Loucy (cell line): ENCODE measurements at regions not wholly inside any gene's neighbourhood (a gene's known extent, or its start where the extent isn't known, plus 50 kb on each side); places are given as distances from the start of the nearest gene placed in this dataset.
"Not testable (repeated sequence)": the region's sequence is repeated elsewhere in the genome, so short reads cannot be mapped to it uniquely, and the experiment has no call there.

Experiments used
- H2AFZ ChIP-seq: fragments of 200-600 bp; sonication (generic); 2 replicates; pipeline ENCODE4 v1.6.0; 2016; ENCODE audit warnings: antibody characterized with exemption, mild to moderate bottlenecking, low read length, moderate library complexity
- H3F3A ChIP-seq: fragments of 200-600 bp; 2 replicates; pipeline ENCODE4 v1.6.0; 2016; ENCODE audit warnings: antibody characterized with exemption, low read depth, mild to moderate bottlenecking
- H3K27me3 ChIP-seq: fragments of 200-600 bp; sonication (generic); 2 replicates; pipeline ENCODE4 v1.6.1; 2014; ENCODE audit warnings: low read length, mild to moderate bottlenecking; ENCODE audit not compliant: insufficient read depth, poor library complexity, severe bottlenecking
- H3K36me3 ChIP-seq: fragments of 200-600 bp; sonication (generic); 2 replicates; pipeline ENCODE4 v1.6.1; 2016; ENCODE audit warnings: low read length; ENCODE audit not compliant: insufficient read depth
- H3K4me1 ChIP-seq: fragments of 200-600 bp; sonication (generic); 2 replicates; pipeline ENCODE4 v1.5.1; 2014; ENCODE audit warnings: low read length, mild to moderate bottlenecking; ENCODE audit not compliant: insufficient read depth, poor library complexity, severe bottlenecking
- H3K4me2 ChIP-seq: fragments of 200-600 bp; sonication (generic); 2 replicates; pipeline ENCODE4 v1.6.0; 2014; ENCODE audit warnings: antibody characterized with exemption, low read length, low read depth, mild to moderate bottlenecking; ENCODE audit not compliant: poor library complexity, severe bottlenecking
- H3K4me3 ChIP-seq: fragments of 200-600 bp; sonication (generic); 2 replicates; pipeline ENCODE4 v1.5.1; 2014; ENCODE audit warnings: low read length, mild to moderate bottlenecking, mixed read lengths; ENCODE audit not compliant: poor library complexity, severe bottlenecking
- H3K79me2 ChIP-seq: fragments of 200-600 bp; sonication (generic); 2 replicates; pipeline ENCODE4 v1.6.1; 2014; ENCODE audit warnings: low read length; ENCODE audit not compliant: insufficient read depth
- H3K9ac ChIP-seq: fragments of 200-600 bp; sonication (generic); 2 replicates; pipeline ENCODE4 v1.6.0; 2014; ENCODE audit warnings: mild to moderate bottlenecking, low read depth, low read length, moderate library complexity; ENCODE audit not compliant: poor library complexity, severe bottlenecking
- H3K9me2 ChIP-seq: fragments of 200-600 bp; sonication (generic); replicated peaks from 2 replicates; pipeline ENCODE4 v1.6.1; 2016; ENCODE audit warnings: low read depth, low read length, mixed read lengths
- H3K9me3 ChIP-seq: fragments of 200-600 bp; sonication (generic); 2 replicates; pipeline ENCODE4 v1.6.1; 2014; ENCODE audit warnings: mild to moderate bottlenecking, antibody characterized with exemption, low read length, low read depth; ENCODE audit not compliant: insufficient read depth
- H4K20me1 ChIP-seq: fragments of 200-600 bp; sonication (generic); 2 replicates; pipeline ENCODE4 v1.6.0; 2014; ENCODE audit warnings: antibody characterized with exemption, low read length, mild to moderate bottlenecking; ENCODE audit not compliant: insufficient read depth, poor library complexity, severe bottlenecking
- EZH2phosphoT487 ChIP-seq: fragments of 200-600 bp; IDR thresholded peaks from 2 replicates; pipeline ENCODE4 v1.6.1; 2018; ENCODE audit warnings: antibody characterized with exemption, mild to moderate bottlenecking, moderate library complexity, borderline replicate concordance
- TF ChIP-seq, protein P1 (sequence below): fragments of 200-600 bp; sonication (generic); conservative IDR thresholded peaks from 2 replicates; pipeline ENCODE4 v1.5.1; 2014; ENCODE audit warnings: mild to moderate bottlenecking, antibody characterized with exemption, low read length

DNA sequence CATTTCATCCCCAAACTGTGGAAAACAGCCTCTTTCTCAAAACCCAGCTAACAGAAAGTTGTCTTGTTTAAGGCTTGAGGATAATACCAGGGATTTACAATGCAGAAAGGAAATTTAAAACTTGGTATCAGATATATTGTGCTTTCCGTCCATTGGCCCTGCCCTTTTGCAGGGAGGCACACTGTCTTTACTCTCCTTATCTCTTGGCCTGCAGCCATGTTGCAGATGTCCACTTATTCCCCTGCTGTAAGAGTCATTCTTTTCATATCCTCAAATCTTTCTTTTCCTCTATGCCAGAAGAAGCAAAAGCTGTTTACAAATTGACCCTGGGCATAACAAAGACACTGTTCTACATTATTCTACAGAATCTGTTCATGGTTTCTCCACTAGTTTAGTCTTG is 75.6 kb upstream of the DYNLT3 start:
- H3K79me2 ChIP-seq: no peaks in the 10 kb centered on the region
- no peaks in the 10 kb centered on the region for H4K20me1 ChIP-seq
- H3K9me3 ChIP-seq: peaks cover 4% of the 10 kb centered on the region; the same call in 1 of the 2 replicates
- H3K9me2 ChIP-seq: no peaks in the 10 kb centered on the region
- no peaks in the 10 kb centered on the region for H3K27me3 ChIP-seq
- no peaks in the 10 kb centered on the region for H3K4me1 ChIP-seq
- H3F3A ChIP-seq: no peaks in the 10 kb centered on the region
- H3K36me3 ChIP-seq: no peaks in the 10 kb centered on the region
- no peak overlapping the region for H3K9ac ChIP-seq
- H2AFZ ChIP-seq: no peak overlapping the region
- H3K4me3 ChIP-seq: no peak overlapping the region
- no peak overlapping the region for H3K4me2 ChIP-seq
- no peak for TF ChIP-seq EZH2phosphoT487
- TF ChIP-seq, protein P1, sequence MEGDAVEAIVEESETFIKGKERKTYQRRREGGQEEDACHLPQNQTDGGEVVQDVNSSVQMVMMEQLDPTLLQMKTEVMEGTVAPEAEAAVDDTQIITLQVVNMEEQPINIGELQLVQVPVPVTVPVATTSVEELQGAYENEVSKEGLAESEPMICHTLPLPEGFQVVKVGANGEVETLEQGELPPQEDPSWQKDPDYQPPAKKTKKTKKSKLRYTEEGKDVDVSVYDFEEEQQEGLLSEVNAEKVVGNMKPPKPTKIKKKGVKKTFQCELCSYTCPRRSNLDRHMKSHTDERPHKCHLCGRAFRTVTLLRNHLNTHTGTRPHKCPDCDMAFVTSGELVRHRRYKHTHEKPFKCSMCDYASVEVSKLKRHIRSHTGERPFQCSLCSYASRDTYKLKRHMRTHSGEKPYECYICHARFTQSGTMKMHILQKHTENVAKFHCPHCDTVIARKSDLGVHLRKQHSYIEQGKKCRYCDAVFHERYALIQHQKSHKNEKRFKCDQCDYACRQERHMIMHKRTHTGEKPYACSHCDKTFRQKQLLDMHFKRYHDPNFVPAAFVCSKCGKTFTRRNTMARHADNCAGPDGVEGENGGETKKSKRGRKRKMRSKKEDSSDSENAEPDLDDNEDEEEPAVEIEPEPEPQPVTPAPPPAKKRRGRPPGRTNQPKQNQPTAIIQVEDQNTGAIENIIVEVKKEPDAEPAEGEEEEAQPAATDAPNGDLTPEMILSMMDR: no peak

DNA sequence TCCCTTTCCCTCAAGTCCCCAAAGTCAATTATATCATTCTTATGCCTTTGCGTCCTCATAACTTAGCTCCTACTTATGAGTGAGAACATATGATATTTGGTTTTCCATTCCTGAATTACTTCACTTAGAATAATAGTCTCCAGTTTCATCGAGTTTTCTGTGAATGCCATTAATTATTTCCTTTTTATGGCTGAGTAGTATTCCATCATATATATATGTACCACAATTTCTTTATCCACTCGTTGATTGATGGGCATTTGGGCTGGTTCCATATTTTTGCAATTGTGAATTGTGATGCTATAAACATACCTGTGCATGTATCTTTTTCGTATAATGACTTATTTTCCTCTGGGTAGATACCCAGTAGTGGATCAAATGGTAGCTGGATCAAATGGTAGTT is 78.4 kb upstream of the DYNLT3 start:
- not testable (repeated sequence) for H3K4me2 ChIP-seq, H3K4me1 ChIP-seq, H3K9me3 ChIP-seq, H3K9me2 ChIP-seq, H4K20me1 ChIP-seq, H3K4me3 ChIP-seq, H3F3A ChIP-seq, H3K36me3 ChIP-seq, H3K9ac ChIP-seq, H3K79me2 ChIP-seq, H2AFZ ChIP-seq, H3K27me3 ChIP-seq

DNA sequence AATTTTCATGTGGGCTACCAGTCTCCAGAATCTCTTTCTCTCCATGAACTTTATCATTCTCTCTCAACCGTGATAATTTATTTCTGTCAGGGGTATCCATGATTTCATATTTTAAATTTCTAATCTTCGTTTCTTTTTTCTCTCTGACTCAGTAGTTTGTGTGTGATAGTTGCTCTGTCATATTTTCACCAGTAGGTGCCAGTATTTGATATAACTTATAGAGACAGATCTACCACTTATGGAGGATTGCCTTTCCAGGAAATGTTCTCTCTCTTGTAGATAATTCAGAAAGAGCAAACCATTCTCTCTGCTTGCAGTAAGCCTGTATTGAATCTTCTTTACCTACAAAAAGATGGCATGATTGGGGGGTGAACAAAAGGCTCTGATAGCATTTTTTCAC is 79.3 kb upstream of the DYNLT3 start:
- Histone ChIP-seq H3K27me3 (no peaks in the 10 kb centered on the region), H3K36me3 (no peaks in the 10 kb centered on the region), H3K79me2 (no peaks in the 10 kb centered on the region), H4K20me1 (no peaks in the 10 kb centered on the region), H3K9ac (no peak overlapping the region), H3F3A (no peaks in the 10 kb centered on the region), H2AFZ (no peak overlapping the region), H3K4me2 (no peak overlapping the region), H3K9me3 (no peaks in the 10 kb centered on the region), H3K9me2 (no peaks in the 10 kb centered on the region), H3K4me1 (no peaks in the 10 kb centered on the region), H3K4me3 (no peak overlapping the region)
- TF ChIP-seq, protein P1: peak; percentile 62
- no peak for TF ChIP-seq EZH2phosphoT487

DNA sequence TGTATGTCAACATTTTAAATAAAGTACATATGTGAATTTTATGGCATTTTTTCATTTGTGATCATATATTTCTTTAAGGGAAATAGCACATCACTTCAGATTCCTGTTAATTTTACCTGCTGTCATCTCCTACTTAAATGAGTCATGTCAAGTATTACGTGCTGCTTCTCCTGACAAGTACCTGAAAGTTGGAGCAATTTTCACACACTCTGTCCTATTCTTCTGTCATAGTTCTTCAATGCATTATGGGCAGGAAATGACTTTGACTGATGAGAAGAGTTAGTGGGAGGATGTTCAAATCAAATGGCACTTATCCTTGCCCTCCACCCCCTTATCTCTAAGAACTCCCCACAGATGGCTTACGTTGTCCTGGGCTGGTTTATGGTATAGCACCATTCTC is 64.2 kb upstream of the SYTL5 start:
- no peak overlapping the region for H3K4me3 ChIP-seq
- no peaks in the 10 kb centered on the region for H4K20me1 ChIP-seq
- H3F3A ChIP-seq: no peaks in the 10 kb centered on the region
- no peaks in the 10 kb centered on the region for H3K79me2 ChIP-seq
- H3K27me3 ChIP-seq: no peaks in the 10 kb centered on the region
- no peaks in the 10 kb centered on the region for H3K9me3 ChIP-seq
- H3K9me2 ChIP-seq: no peaks in the 10 kb centered on the region
- no peak overlapping the region for H3K4me2 ChIP-seq
- TF ChIP-seq EZH2phosphoT487: no peak
- TF ChIP-seq, protein P1: no peak
- no peak overlapping the region for H3K9ac ChIP-seq
- no peak overlapping the region for H2AFZ ChIP-seq
- H3K4me1 ChIP-seq: no peaks in the 10 kb centered on the region
- no peaks in the 10 kb centered on the region for H3K36me3 ChIP-seq
